Muscle of back (tissue), 3 donors: ENCODE measurements at regions not wholly inside any gene's neighbourhood (a gene's known extent, or its start where the extent isn't known, plus 50 kb on each side); places are given as distances from the start of the nearest gene placed in this dataset.
A peak's percentile ranks its signal among the peaks of the same experiment; 100 is the strongest.
"Not testable (repeated sequence)": the region's sequence is repeated elsewhere in the genome, so short reads cannot be mapped to it uniquely, and the experiment has no call there.

ENCODE experiments used
- DNase-seq, 3 donors: peaks; one replicate each; pipeline versions ENCODE4 v3.0.0 to v3.0.0-alpha.2; 2013

- not testable (repeated sequence) for DNase-seq
These were observed 50.6 kb upstream of the GRHL3 start for GRCh38 chr1:24268555-24268954.

- DNase-seq: no peak
These were observed 52.2 kb upstream of the GRHL3 start for GRCh38 chr1:24266998-24267397.

DNA sequence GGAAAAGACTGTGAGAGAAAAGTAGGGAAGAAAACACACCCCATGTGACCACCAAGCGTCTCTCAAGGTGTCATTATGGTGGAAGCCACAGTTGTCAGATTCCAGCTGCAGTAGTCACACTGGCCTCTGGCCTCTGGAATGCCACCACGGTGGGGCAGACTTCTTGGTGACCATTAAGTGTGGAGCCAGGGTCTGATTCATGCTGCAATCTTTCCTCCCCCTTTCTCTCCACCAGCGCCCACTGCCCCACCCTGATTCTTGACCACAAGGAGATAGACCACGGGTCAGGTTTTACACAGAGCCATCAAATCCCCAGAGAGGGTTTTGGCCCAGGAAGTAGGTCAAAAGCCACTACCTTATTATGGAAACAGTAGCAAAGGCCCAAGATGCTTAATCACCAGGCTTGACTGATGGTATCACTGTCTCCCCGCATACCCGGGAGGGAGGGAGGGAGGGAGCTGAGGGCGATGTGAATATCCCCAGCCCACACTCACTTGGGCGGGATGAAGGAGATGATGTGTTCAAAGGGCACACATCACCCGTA lies 52.7 kb upstream of the GRHL3 start:
- peak in 1 of 3 donors; percentile 53 for DNase-seq

DNA sequence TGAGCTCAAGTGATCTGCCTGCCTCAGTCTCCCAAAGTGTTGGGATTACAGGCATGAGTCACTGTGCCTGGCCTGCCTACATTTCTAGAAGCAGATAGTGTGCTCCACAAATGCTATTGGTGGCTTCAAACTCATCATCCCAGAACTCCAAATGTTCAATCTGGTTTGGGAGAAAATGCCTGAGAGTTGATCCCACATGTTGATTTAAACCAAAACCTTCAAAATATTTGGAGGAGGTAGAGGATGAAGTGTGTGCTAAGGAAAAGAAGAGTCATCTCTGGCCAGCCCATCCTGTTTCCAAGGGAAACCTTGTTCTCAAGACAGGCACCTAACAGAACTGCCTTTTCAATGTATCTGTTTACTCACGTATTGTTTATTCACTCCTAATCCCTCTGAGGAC lies 55.4 kb upstream of the GRHL3 start:
- no peak for DNase-seq

- no peak for DNase-seq
These were observed 55.9 kb upstream of the GRHL3 start for GRCh38 chr1:24263211-24263610.

GRCh38 chr1:24261977-24262376 lies 57.2 kb upstream of the GRHL3 start:
- DNase-seq: no peak

DNA sequence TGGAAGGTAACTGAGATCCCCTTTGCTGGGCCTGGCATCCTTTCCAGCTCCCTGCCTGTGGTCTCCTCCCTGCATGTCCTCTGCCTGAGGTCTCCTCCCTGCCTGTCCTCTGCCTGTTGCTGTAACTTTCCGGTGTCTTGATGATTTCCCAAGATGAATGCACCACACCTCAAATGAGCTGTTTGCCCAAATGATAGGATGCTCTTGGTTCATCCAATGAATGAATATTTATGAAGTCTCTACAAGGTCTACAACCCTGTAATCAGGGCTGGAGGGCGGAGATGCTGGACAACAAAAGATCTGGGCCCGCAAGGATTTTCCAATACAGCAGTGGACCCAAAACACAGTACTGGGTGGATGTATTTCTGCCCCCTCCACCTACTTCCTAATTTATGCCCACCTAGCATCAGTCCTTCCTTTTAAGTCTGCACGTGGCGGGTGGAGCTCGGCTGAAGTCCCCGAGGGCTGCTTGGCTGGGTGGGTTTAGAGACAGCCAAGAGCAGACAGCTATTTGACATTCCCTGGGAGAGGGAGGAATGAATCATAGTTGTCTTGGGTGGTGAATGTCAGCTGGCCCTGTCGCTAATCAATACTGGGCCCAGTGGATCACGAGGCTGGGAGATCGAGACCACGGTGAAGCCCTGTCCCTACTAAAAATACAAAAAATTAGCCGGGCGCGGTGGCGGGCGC lies 60.3 kb upstream of the GRHL3 start:
- DNase-seq: no peak

GRCh38 chr1:24257373-24257772 lies 61.8 kb upstream of the GRHL3 start:
- no peak for DNase-seq

GRCh38 chr1:24256687-24257086 lies 62.5 kb upstream of the GRHL3 start:
- no peak for DNase-seq

DNA sequence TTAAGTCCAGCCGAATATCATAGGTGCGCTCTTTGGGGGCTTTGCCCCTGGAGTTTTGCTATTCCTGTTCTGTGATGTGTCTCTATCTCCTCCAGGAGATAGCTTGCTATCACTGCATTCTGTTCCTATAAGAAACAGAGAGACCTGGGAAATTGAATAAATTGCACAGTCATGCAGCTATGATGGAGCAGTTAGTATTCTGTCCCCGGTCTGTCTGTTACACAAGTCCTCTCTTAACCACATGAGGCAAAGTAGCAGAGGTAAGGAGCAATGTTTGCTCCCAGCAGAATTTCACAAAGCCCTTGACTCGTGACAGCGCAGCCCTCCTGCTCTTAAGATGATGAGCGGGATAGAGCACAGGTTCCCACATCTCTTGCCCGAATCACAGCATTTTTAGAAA lies 63.9 kb upstream of the GRHL3 start:
- DNase-seq: no peak

DNA sequence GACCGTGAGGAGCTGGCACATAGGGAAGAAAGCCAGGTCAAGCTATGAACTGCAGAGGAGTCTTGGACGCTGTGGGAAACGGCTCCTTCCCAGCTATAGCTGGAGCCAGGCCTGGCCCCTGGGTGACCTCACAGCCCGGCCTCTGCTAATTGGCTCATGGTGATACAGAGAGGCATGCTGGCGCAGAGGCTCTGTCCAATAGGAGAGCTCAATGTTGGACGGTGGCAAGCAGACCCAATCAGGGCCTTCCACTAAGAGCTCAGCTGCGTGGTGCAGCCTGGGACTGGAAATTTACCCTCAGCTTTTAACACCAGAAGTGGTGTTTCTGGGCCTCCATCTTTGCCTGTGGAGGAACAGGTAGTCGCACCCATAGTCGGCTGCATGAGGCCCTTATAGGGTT lies 64.4 kb upstream of the GRHL3 start:
- DNase-seq: no peak

DNA sequence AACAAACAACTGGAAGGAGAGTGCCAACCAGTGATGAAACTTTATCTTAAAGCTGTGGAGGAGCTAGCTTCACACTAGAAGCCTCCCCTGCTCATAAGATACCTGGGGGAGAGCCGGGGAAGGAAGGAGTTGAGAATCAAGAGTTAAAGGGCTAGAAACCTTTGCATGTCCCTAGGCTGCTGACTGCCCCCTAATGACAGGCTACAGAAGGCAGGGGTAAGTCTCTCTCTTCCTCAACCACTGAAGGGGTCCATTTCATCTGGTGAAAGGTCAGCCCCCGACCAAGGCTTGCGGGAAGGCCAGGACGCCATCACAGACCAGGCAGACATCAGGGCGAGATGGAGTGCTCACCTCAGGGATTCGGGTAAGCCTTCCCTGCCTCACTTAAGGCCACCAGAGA lies 65.6 kb upstream of the GRHL3 start:
- DNase-seq: no peak

DNA sequence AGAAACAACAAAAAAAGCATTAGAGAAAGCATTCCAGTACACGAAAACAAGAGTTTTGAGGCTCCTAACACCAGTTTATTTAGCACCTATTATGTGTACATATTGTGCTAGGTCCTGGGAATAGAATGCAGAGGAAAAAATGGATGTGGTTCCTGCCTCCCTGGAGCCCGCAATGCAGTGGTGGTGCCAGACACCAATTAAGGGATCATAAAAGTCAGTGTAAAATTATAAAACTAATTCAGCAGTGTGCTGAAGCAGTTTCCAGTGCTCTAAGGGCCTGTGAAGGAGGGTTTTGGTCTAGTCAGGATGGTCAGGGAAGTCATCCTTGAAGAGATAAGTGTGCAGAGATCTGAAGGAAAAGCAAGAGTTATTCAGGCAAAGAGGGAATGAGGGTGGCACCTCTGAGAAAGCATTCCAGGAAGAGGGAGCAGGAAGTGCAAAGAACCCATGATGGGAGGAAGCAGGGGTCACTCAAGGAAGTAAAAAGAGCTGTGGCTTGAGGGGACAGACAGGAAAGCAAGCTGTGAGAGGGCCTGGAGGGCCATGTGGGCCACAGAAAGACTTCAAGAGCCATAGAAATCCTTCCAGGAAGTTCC lies 65.2 kb upstream of the IFNLR1 start:
- no peak for DNase-seq

- DNase-seq: no peak
These were observed 64.4 kb upstream of the IFNLR1 start for GRCh38 chr1:24251501-24251900.

GRCh38 chr1:24250791-24251190 lies 63.7 kb upstream of the IFNLR1 start:
- DNase-seq: no peak

DNA sequence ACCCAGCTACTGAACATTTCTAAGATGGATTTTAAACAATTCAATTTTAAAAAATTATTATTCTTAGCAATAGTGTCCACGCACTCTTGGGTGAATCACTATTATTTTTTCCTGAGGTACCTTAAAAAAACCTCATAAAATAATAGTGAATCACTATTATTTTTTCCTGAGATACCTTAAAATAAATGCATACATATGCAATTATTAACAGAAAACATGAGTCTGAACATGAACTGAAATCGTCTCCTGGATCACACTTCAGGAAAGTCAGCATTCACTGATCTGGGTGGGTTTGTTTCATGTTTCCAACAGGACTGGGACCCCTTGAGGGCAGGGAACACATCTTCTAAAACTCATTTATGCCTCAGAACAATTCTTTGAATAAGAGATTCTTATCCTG lies 63.1 kb upstream of the IFNLR1 start:
- DNase-seq: no peak

DNA sequence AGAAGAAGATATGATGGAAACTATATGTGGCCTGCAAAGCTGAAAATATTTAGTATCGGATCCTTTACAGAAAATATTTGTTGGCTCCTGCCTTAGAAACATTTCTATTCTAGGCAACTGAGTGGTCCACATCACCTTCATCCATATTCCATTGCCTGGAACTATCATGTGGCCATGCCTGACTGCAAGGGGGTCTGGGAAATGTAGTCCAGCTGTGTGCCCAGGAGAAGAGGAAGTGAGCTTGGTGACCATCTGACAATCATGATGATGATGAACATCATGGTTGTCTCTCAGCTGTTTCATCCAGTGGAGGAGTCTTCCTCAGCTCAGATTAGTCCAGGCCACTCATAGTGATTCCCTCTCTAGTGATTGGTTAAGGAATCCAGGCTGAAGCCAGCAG lies 61.8 kb upstream of the IFNLR1 start:
- no peak for DNase-seq

DNA sequence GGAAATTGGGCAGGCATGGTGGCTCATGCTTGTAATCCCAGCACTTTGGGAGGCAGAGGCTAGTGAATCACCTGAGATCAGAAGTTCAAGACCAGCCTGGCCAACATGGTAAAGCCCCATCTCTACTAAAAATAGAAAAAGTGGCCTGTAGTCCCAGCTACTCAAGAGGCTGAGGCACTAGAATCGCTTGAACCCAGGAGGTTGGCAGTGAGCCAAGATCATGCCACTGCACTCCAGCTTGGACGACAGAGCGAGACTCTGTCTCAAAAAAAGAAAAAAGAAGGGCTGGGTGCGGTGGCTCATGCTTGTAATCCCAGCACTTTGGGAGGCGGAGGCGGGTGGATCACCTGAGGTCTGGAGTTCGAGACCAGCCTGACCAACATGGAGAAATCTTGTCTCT lies 60.2 kb upstream of the IFNLR1 start:
- not testable (repeated sequence) for DNase-seq

DNA sequence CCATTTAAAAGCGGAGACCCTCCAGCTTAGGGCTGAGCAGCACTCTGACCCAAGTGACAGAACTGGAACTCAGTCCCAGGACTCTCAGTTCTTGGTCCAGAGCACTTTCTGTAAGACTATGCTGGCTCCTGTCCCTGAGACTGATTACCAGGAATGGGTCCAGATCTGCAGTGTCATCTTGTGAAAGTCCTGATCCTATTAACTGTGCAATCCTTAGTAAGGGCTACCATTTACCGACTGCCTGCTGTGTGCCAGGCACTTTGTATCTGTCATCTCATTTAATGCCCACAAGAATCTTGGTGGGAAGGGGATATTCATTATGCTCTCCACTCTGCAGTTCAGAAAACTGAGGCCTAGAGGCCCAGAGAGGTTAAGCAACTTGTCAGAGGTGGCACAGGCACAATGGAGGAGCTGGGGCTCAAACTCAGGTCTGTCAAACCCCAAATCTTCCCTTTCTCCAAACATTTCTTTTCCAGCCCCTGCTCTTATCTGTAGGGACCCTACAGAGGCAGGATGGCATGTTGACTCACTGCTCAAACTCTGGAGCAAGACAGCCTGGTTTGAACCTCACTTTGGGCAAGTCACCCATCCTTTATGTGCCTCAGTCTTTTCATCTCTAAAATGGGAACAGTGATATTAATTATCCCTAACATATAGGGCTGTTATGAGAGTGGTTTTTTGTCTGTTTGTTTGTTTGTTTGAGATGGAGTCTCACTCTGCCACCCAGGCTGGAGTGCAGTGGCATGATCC lies 57.6 kb upstream of the IFNLR1 start:
- DNase-seq: no peak

DNA sequence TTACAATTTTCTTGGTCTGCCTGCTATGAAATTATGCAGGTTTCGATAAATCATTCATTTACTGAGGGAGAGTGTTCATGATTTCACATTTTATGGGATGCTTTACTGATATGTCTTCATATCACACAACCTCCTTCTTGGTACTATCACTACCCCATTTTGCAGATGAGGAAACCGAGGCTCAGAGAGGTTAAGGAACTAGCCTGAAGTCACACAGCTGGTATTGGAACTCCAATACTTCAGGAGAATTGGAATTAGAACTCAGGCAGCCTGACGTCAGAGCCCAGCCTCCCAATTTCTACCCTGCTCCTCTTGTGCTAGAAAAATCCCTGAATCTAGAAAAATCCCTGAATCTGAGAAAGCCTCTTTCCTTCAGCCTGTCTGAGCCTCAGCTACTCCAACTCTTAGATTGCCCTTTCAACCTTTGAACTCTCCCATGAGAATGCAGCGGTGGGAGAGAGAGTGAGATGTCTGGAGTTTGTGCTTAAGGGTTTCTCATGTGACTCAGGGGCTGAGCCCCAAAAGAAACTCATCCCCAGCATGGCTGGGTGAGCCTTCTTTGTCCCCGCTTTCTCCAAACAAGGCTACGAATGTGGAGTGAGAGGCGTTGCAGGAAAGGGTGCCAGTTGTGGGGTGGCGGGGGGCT lies 50.8 kb upstream of the IFNLR1 start:
- no peak for DNase-seq

- DNase-seq: peak in 1 of 3 donors; percentile 7
These were observed 49.8 kb upstream of the IFNLR1 start for GRCh38 chr1:24236789-24237371.
